ENCODE measurements at regions not wholly inside any gene's neighbourhood (a gene's known extent, or its start where the extent isn't known, plus 50 kb on each side); places are given as distances from the start of the nearest gene placed in this dataset.
A peak's percentile ranks its signal among the peaks of the same experiment; 100 is the strongest.

- Histone ChIP-seq H3K79me2 (ENCODE audit: control insufficient read depth, insufficient read depth, low read length) (no peaks in the 10 kb centered on the region), H3K4me3 (ENCODE audit: control insufficient read depth in 2 of 3, extremely low read depth in 1 of 3, insufficient read depth in 2 of 3, low read depth in 1 of 3, low read length in 3 of 3) (no peak overlapping the region), H3K36me3 (ENCODE audit: control insufficient read depth in 2 of 2, extremely low read depth in 1 of 2, insufficient read depth in 2 of 2, low read length in 2 of 2) (no peaks in the 10 kb centered on the region), H3K27ac (ENCODE audit: control insufficient read depth, insufficient read depth, low read length) (peak overlapping the region; percentile 69), H3K9me3 (ENCODE audit: control insufficient read depth, low read depth, low read length) (peaks cover 4% of the 10 kb centered on the region), H3K9me1 (ENCODE audit: control insufficient read depth, extremely low read depth, insufficient read depth, low read length) (no peaks in the 10 kb centered on the region), H2AFZ (ENCODE audit: control insufficient read depth, low read length) (no peak overlapping the region), H3K9ac (ENCODE audit: control insufficient read depth, extremely low read depth, insufficient read depth, low read length) (no peak overlapping the region), H3K4me1 (ENCODE audit: control insufficient read depth, extremely low read depth, insufficient read depth, low read length) (peaks cover 18% of the 10 kb centered on the region), H3K4me2 (ENCODE audit: control insufficient read depth, extremely low read depth, insufficient read depth, low read depth, low read length) (no peak overlapping the region), H3K27me3 (ENCODE audit: control insufficient read depth, extremely low read depth, insufficient read depth, low read length) (no peaks in the 10 kb centered on the region), H4K20me1 (ENCODE audit: control insufficient read depth, extremely low read depth, insufficient read depth, low read length) (no peaks in the 10 kb centered on the region)
- no peak for FAIRE-seq
- no peak for DNase-seq (ENCODE audit: low read depth, low spot score)
- TF ChIP-seq CTCF (optimal IDR thresholded peaks at IDR 0.05 in 1 of 3, IDR thresholded peaks at IDR 0.05 in 1 of 3, conservative IDR thresholded peaks at IDR 0.05 in 1 of 3; ENCODE audit: extremely low read depth in 1 of 3, insufficient read depth in 2 of 3, low read length in 3 of 3) (no peak), EZH2 (IDR thresholded peaks at IDR 0.05; ENCODE audit: low read length) (no peak)
- dilution Hi-C loops (cut with MboI; ENCODE audit: extremely low pct_ligation_motif_present, low sequenced_read_pairs) = no loop called here
Measured at GRCh38 chr2:54042897-54043620, 72.3 kb upstream of the PSME4 start.

GRCh38 chr2:54042341-54042740 is 71.5 kb upstream of the PSME4 start:
- no peak overlapping the region for H3K4me2 ChIP-seq (ENCODE audit: control insufficient read depth, extremely low read depth, insufficient read depth, low read depth, low read length)
- H3K79me2 ChIP-seq (ENCODE audit: control insufficient read depth, insufficient read depth, low read length) = no peaks in the 10 kb centered on the region
- H4K20me1 ChIP-seq (ENCODE audit: control insufficient read depth, extremely low read depth, insufficient read depth, low read length) = no peaks in the 10 kb centered on the region
- H3K27ac ChIP-seq (ENCODE audit: control insufficient read depth, insufficient read depth, low read length) = no peak overlapping the region
- H3K36me3 ChIP-seq (ENCODE audit: control insufficient read depth in 2 of 2, extremely low read depth in 1 of 2, insufficient read depth in 2 of 2, low read length in 2 of 2) = no peaks in the 10 kb centered on the region
- FAIRE-seq (no peak), DNase-seq (ENCODE audit: low read depth, low spot score) (no peak)
- no peaks in the 10 kb centered on the region for H3K27me3 ChIP-seq (ENCODE audit: control insufficient read depth, extremely low read depth, insufficient read depth, low read length)
- H3K9me3 ChIP-seq (ENCODE audit: control insufficient read depth, low read depth, low read length) = peaks cover 4% of the 10 kb centered on the region
- no peak overlapping the region for H3K9ac ChIP-seq (ENCODE audit: control insufficient read depth, extremely low read depth, insufficient read depth, low read length)
- dilution Hi-C loops (cut with MboI; ENCODE audit: extremely low pct_ligation_motif_present, low sequenced_read_pairs) = no loop called here
- no peak overlapping the region for H3K4me3 ChIP-seq (ENCODE audit: control insufficient read depth in 2 of 3, extremely low read depth in 1 of 3, insufficient read depth in 2 of 3, low read depth in 1 of 3, low read length in 3 of 3)
- TF ChIP-seq CTCF (optimal IDR thresholded peaks at IDR 0.05 in 1 of 3, IDR thresholded peaks at IDR 0.05 in 1 of 3, conservative IDR thresholded peaks at IDR 0.05 in 1 of 3; ENCODE audit: extremely low read depth in 1 of 3, insufficient read depth in 2 of 3, low read length in 3 of 3) (no peak), EZH2 (IDR thresholded peaks at IDR 0.05; ENCODE audit: low read length) (no peak)
- H3K9me1 ChIP-seq (ENCODE audit: control insufficient read depth, extremely low read depth, insufficient read depth, low read length) = no peaks in the 10 kb centered on the region
- H3K4me1 ChIP-seq (ENCODE audit: control insufficient read depth, extremely low read depth, insufficient read depth, low read length) = peaks cover 17% of the 10 kb centered on the region
- H2AFZ ChIP-seq (ENCODE audit: control insufficient read depth, low read length) = no peak overlapping the region

All from keratinocyte (primary cell).